ENCODE measurements at regions not wholly inside any gene's neighbourhood (a gene's known extent, or its start where the extent isn't known, plus 50 kb on each side); places are given as distances from the start of the nearest gene placed in this dataset.
"Not testable (repeated sequence)": the region's sequence is repeated elsewhere in the genome, so short reads cannot be mapped to it uniquely, and the experiment has no call there.

DNA sequence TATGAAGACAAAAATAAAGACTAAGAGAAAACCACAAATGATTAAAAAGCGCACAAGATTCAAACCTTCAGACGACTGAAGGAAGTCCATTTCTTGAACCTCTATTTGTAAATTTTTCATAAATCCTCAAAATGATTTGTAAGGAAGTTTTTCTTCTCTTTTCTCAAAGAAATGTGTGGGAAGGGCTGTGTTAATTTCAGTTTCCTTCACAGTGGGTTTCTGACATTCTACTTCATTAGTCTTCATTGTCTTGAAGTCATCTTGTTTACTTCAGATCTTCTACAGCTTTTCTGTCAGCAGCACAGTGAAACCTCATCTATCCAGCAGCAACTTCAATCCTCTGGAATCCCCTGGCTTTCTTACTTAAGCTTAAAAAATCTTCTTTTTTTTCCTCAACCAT is 87.6 kb upstream of the MYLIP start:
- Histone ChIP-seq H3K27ac (no peak overlapping the region), H3K4me3 (no peak overlapping the region)

DNA sequence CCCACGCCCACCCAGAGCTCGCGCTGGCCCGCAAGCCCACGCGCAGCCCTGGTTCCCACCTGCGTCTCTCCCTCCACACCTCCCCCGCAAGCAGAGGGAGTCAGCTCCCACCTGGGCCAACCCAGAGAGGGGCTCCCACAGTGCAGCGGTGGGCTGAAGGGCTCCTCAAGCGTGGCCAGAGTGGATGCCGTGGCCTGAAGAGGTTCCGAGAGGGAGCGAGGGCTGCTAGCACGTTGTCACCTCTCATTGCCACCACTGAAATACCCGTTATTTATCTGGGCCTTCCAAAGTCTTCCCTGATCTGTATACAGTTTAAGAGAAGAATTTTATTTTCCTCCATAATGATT is 88.3 kb upstream of the MYLIP start:
- Histone ChIP-seq H3K4me3 (no peak overlapping the region), H3K27ac (no peak overlapping the region)

GRCh38 chr6:16039892-16040627 is 88.8 kb upstream of the MYLIP start:
- not testable (repeated sequence) for H3K4me3 ChIP-seq, H3K27ac ChIP-seq

DNA sequence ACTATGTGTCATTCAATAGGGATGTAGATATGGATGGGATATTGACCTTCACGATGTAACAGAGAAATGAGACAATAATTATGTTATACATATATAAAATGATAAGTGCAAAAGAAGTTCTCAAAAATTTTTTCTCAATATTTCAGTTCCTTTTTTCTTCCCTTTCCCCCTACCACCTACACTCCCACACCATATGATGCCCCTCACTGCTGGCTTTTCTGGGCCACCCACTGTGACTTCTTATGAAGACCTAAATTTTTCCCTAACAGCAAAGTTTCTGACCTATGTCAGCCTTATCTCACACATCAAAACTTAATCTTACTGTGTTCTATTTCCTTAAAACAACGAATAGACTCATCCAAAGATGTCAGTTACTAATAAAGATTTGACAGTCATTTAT is 89.9 kb upstream of the MYLIP start:
- H3K27ac ChIP-seq, result no peak overlapping the region
- no peak overlapping the region for H3K4me3 ChIP-seq

DNA sequence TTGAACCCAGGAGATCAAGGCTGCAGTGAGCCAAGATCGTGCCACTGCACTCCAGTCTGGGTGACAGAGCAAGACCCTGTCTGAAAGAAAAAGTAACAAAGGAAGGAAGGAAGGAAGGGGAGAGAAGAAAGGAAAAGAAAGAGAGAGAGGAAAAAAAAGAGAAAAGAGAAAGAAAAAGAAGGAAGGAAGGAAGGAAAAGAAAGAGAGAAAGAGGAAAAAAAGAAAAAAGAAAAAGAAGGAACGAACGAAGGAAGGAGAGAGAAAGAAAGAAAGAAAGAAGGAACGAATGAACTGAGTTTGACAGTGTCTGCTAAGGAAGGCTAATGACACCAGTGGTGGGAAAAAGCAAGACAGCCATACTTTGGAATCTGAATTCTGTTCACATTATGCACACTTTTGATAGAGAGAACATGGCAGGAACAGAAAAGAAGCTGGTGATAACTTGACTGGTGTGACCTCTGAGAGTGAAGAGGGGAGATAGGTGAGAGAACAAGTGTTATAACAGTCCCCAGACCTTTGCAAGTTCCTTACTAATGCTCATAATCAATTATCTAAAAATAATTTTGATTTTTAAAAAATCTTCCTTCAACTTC is 93.3 kb upstream of the MYLIP start:
- Histone ChIP-seq H3K27ac (no peak overlapping the region), H3K4me3 (no peak overlapping the region)

DNA sequence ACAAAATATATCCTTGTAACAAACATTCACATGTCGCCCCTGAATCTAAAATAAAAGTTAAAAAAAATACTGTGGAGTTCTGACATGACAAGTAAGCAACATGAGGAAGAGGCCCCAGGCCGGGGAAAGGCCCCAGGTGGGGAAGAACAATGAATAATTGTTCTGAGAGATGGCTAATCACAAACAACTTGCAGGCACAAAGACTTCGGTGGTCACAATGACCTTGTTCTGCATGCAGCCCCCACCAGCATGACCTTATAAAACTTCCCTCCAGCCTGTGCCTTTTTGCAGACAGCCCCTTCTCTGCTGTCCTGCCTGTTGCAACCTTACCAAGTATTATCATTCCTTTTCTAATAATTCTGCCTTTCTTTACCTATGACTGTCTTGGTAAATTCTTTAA is 95.7 kb upstream of the MYLIP start:
- Histone ChIP-seq H3K4me3 (no peak overlapping the region), H3K27ac (no peak overlapping the region)

DNA sequence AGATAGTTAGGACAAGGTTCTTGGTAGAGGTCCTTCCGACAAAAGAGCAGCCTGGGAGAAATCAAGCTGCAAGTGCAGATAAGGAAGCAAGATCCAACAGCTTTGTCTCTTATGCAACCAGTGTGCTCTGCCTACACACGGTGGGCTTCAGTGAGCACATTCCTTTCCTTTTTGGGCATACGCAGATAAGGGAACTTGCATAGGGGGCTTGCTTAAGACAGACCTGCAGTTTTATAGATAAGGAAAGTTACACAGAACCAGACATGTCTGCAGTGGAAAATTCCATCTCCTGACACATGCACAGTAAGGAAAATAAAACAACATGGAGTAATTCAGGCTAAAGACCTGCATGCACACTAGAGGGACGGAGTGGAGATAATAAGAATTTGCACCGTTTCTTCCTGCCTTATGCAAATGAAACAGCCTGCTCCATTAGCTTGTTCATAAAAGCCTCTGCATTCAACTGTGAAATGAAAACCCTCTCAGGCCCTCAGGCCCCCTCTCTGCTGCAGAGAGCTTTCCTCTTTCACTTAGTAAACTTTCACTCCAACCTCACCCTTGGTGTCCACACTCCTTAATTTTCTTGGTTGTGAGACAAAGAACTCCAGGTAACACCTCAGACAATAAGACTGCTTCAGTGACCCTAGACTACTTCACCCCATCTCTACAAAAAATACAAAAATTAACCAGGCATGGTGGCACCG is 97.5 kb upstream of the MYLIP start:
- Histone ChIP-seq H3K27ac (no peak overlapping the region), H3K4me3 (no peak overlapping the region)

DNA sequence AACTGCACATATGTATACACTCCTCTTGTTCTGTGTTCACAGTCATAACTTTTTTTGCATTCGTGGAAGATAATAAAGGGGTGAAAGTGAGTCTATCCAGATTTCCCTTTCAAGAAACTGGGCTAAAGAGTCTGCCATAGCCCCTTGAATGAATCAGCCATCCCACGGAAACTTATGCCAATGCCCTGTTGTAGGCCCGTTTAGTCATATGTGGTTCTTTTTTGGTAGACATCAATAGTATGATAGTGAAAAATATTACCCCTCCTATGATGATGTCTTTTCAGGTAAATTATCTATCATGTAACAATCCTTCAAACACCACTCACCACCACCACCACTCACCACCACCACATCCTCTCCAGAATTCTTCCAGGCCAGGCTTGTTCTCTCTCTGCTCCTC is 99.9 kb upstream of the MYLIP start:
- Histone ChIP-seq H3K27ac (no peak overlapping the region), H3K4me3 (no peak overlapping the region)

DNA sequence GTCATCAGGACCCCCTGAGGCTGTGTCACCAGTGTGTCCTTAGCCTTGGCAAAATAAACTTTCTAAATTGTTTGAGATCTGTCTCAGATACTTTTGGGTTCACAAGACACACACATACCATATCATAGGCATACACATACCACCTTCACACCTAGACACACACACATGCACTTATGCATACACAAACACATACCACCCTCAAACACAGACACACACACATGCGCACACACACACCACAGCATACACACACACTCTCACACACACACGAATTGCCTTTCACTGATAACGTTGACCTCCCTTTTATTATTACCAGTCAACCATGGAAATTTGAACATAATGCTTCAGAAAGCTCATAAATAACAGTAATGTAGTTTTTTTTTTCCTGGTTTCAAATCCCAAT is 108.6 kb upstream of the MYLIP start:
- Histone ChIP-seq H3K27ac (no peak overlapping the region), H3K4me3 (no peak overlapping the region)

GRCh38 chr6:16019462-16019861 is 109.4 kb upstream of the MYLIP start:
- Histone ChIP-seq H3K27ac (no peak overlapping the region), H3K4me3 (no peak overlapping the region)

- no peak overlapping the region for H3K27ac ChIP-seq
Measured at GRCh38 chr6:16018626-16019025, 110.3 kb upstream of the MYLIP start.

DNA sequence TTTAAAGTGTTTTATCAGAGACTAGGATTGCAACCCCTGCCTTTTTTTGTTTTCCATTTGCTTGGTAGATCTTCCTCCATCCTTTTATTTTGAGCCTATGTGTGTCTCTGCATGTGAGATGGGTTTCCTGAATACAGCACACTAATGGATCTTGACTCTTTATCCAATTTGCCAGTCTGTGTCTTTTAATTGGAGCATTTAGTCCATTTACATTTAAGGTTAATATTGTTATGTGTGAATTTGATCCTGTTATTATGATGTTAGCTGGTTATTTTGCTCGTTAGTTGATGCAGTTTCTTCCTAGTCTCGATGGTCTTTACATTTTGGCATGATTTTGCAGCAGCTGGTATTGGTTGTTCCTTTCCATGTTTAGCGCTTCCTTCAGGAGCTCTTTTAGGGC is 114.6 kb upstream of the MYLIP start:
- not testable (repeated sequence) for H3K27ac ChIP-seq, H3K4me3 ChIP-seq

More at GRCh38 chr6:16018626-16019025, 110.3 kb upstream of the MYLIP start:
- H3K4me3 ChIP-seq, result no peak overlapping the region

DNA sequence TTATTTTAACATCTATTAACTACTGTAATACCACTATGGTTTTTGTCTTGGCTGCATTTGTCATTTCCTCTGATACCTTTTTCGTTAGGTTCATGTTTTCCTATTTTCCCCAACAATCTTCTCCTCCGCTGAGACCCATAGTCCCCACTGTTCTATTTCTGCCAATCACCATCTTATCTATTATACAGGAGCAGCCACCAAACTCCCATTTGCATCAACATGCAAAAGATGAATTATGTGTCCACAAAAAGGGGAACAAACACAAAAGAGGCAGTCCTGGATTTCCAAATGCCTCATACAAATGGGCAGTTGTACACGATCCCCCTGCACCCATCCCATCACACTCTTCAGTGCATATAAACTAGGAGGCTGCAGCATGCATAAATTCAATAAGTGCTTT is 121.7 kb upstream of the MYLIP start:
- Histone ChIP-seq H3K4me3 (no peak overlapping the region), H3K27ac (no peak overlapping the region)

- H3K4me3 ChIP-seq, result no peak overlapping the region
- H3K27ac ChIP-seq, result no peak overlapping the region
Measured at GRCh38 chr6:16006681-16007080, 122.2 kb upstream of the MYLIP start.

GRCh38 chr6:16004934-16005679 is 123.8 kb upstream of the MYLIP start:
- Histone ChIP-seq H3K4me3 (no peak overlapping the region), H3K27ac (no peak overlapping the region)

DNA sequence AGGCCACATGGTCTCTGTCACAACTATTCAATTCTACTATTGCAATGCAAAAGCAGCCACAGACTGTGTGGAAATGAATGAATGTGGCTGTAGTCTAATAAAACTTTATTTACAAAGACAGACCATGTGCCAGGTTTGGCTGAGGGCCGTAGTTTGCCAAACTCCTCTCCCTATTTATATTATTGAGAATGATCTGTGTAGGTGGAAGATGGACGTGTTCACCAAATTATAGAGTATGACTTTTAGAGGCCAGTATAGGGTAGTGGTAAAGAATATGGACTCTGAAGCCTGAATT is 125.7 kb upstream of the MYLIP start:
- H3K27ac ChIP-seq, result no peak overlapping the region
- H3K4me3 ChIP-seq, result no peak overlapping the region

DNA sequence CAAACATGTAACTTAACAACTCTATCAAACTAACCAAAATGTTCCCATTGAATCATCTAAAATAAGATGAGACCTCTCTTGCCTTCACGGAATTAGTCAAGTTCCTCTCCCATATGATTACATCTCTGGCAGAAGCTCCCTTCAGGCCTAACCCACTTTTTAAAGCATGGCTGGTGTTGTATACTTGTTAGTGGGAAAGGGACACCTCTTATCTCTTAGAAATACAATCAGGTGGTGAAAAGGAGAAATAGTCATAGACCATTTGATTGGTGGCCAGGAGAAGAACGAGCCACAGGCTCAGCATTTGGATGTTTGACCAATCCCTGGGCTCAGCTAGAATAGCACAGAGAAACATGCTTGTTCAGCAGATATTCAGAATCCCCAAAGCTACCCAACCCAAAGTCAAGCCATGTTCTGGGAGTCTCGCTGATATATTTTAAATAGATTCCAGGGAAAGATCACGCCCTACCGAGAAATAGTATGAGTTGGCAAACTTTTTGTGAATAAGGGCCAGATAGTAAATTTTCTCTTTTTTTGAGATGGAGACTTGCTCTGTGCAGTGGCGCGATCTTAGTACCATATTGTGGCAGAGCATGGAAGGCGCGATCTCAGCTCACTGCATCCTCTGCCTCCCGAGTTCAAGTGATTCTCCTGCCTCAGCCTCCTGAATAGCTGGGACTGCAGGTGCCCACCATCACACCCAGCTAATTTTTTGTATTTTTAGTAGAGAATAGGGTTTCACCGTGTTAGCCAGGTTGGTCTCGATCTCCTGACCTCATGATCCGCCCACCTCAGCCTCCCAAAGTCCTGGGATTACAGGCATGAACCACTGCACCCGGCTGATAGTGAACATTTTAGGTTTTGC is 126.3 kb upstream of the MYLIP start:
- H3K27ac ChIP-seq, result no peak overlapping the region
- no peak overlapping the region for H3K4me3 ChIP-seq

DNA sequence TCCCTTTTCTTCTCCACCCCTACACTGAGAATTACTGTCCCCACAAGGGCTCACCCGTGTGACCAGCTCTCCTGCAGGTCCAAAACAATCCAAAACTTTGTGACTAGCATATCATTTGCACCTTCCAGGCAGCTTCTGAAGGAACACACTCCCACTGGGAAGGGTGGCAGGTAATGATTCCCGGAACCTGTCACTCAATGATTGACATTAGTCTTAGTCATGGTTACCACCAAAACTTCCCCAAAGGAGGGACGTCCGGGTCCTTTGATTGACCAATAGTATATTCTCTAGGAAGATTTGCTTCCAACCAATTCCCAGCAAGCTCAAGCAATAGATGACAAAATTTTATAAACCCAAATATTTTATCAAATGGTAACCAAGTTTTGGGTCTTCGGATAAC is 127.7 kb upstream of the MYLIP start:
- H3K4me3 ChIP-seq, result no peak overlapping the region
- H3K27ac ChIP-seq, result no peak overlapping the region

DNA sequence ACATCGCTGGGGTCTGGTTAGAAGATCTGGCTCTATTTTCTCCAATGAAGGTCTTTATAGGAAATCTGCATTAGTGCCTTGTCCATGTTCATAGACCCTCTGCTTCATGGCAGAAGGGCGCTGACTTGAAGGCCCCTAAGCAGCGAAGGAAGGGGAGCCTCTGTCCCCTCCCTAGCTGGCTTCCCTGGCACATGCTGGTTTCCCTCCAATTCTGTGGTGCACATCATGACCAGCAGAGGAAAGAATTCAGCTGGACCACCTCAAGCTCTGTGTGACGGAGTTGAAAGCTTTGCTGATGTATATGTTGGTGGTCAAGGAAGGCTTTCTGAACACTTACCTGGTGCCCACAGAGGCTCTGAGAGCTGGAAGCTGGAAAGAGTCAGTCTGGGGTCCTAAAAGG is 129.7 kb upstream of the MYLIP start:
- H3K4me3 ChIP-seq, result no peak overlapping the region

More for the DNA sequence above, 129.7 kb upstream of the MYLIP start:
- no peak overlapping the region for H3K27ac ChIP-seq

Data from skin epidermis (tissue), 12 donors.